Mesenchymal stem cell (in vitro differentiated cells and primary cell): ENCODE measurements at regions not wholly inside any gene's neighbourhood (a gene's known extent, or its start where the extent isn't known, plus 50 kb on each side); places are given as distances from the start of the nearest gene placed in this dataset.
A peak's percentile ranks its signal among the peaks of the same experiment; 100 is the strongest.

Source experiments
- DNase-seq: peaks from one replicate; pipeline ENCODE4 v3.0.0-alpha.2; 2013
- H2AFZ ChIP-seq: one replicate; pipeline ENCODE4 v1.6.1; 2013; ENCODE audit warnings: low read depth, mild to moderate bottlenecking, control low read depth, inconsistent platforms, low read length, moderate library complexity
- H2AK5ac ChIP-seq: 2 replicates; pipeline ENCODE4 v1.6.1; 2013; ENCODE audit warnings: low read length, moderate library complexity, mild to moderate bottlenecking, inconsistent platforms; ENCODE audit not compliant: severe bottlenecking
- H2BK120ac ChIP-seq: one replicate; pipeline ENCODE4 v1.6.1; 2013; ENCODE audit warnings: low read depth, mild to moderate bottlenecking, inconsistent platforms, low read length, moderate library complexity
- H2BK12ac ChIP-seq, 2 experiments: one replicate each; pipeline ENCODE4 v1.6.1; 2013; ENCODE audit warnings: inconsistent platforms in 2 of 2, low read length in 2 of 2, mild to moderate bottlenecking in 2 of 2, moderate library complexity in 2 of 2, control low read depth in 1 of 2
- H2BK15ac ChIP-seq: one replicate; pipeline ENCODE4 v1.6.1; 2013; ENCODE audit warnings: mild to moderate bottlenecking, low read depth, inconsistent platforms; ENCODE audit not compliant: poor library complexity, severe bottlenecking
- H2BK5ac ChIP-seq: 2 replicates; pipeline ENCODE4 v1.6.1; 2013; ENCODE audit warnings: low read depth, mild to moderate bottlenecking, low read length, control low read depth, inconsistent platforms; ENCODE audit not compliant: poor library complexity, severe bottlenecking
- H3K14ac ChIP-seq, 2 experiments: one replicate each; pipeline ENCODE4 v1.6.1; 2013; ENCODE audit warnings: inconsistent platforms in 2 of 2, low read length in 2 of 2, control low read depth in 1 of 2, mild to moderate bottlenecking in 1 of 2, moderate library complexity in 1 of 2
- H3K18ac ChIP-seq, 2 experiments: one replicate each; pipeline ENCODE4 v1.6.1; 2013; ENCODE audit warnings: inconsistent platforms in 2 of 2, low read length in 2 of 2, control low read depth in 1 of 2, low read depth in 1 of 2, mild to moderate bottlenecking in 1 of 2
- H3K23ac ChIP-seq, 2 experiments: one replicate each; pipeline ENCODE4 v1.6.1; 2013; ENCODE audit warnings: inconsistent platforms in 2 of 2, low read length in 2 of 2, mild to moderate bottlenecking in 2 of 2, moderate library complexity in 2 of 2, control low read depth in 1 of 2
- H3K27ac ChIP-seq: 2 replicates; pipeline ENCODE4 v1.5.1; 2013; ENCODE audit warnings: mild to moderate bottlenecking, moderate library complexity, low read length, control low read depth, inconsistent platforms; ENCODE audit not compliant: poor library complexity, severe bottlenecking
- H3K27me3 ChIP-seq, 2 experiments: 2 replicates each; pipeline versions ENCODE4 v1.6.1 to v1.7.0; 2013; ENCODE audit warnings: low read length in 2 of 2, mild to moderate bottlenecking in 2 of 2, moderate library complexity in 2 of 2, control low read depth in 1 of 2, inconsistent platforms in 1 of 2; ENCODE audit not compliant: control insufficient read depth in 1 of 2, insufficient read depth in 1 of 2
- H3K36me3 ChIP-seq, 2 experiments: 2 replicates each; pipeline versions ENCODE4 v1.6.1 to v1.7.0; 2013; ENCODE audit warnings: low read length in 2 of 2, control low read depth in 1 of 2, inconsistent platforms in 1 of 2, low read depth in 1 of 2, mild to moderate bottlenecking in 1 of 2; ENCODE audit not compliant: insufficient read depth in 2 of 2, control insufficient read depth in 1 of 2
- H3K4ac ChIP-seq, 2 experiments: one replicate each; pipeline ENCODE4 v1.6.1; 2013; ENCODE audit warnings: inconsistent platforms in 2 of 2, low read length in 2 of 2, mild to moderate bottlenecking in 2 of 2, moderate library complexity in 2 of 2, control low read depth in 1 of 2, low read depth in 1 of 2
- H3K4me1 ChIP-seq: 2 replicates; pipeline ENCODE4 v1.6.1; 2013; ENCODE audit warnings: low read depth, low read length, control low read depth; ENCODE audit not compliant: control insufficient read depth, insufficient read depth
- H3K4me2 ChIP-seq: 2 replicates; pipeline ENCODE4 v1.6.1; 2013; ENCODE audit warnings: low read length, mild to moderate bottlenecking, inconsistent platforms; ENCODE audit not compliant: poor library complexity, severe bottlenecking
- H3K4me3 ChIP-seq, 2 experiments: 2 replicates each; pipeline versions ENCODE4 v1.5.1 to v1.7.0; 2013; ENCODE audit warnings: low read length in 2 of 2, mild to moderate bottlenecking in 2 of 2, control low read depth in 1 of 2, low read depth in 1 of 2; ENCODE audit not compliant: insufficient read depth in 1 of 2
- H3K79me1 ChIP-seq: replicated peaks from 2 replicates; pipeline ENCODE4 v1.6.1; 2013; ENCODE audit warnings: mild to moderate bottlenecking, control low read depth, low read length, inconsistent platforms; ENCODE audit not compliant: poor library complexity, severe bottlenecking
- H3K9ac ChIP-seq: 2 replicates; pipeline ENCODE4 v1.7.0; 2013; ENCODE audit warnings: mild to moderate bottlenecking, low read length, moderate library complexity
- H3K9me3 ChIP-seq: 2 replicates; pipeline ENCODE4 v1.7.0; 2013; ENCODE audit warnings: mild to moderate bottlenecking, low read length; ENCODE audit not compliant: control insufficient read depth
- H4K8ac ChIP-seq: one replicate; pipeline ENCODE4 v1.6.1; 2013; ENCODE audit warnings: inconsistent platforms, mild to moderate bottlenecking, low read length, moderate library complexity
- H4K91ac ChIP-seq: one replicate; pipeline ENCODE4 v1.6.1; 2013; ENCODE audit warnings: mild to moderate bottlenecking, low read length, inconsistent platforms
- WGBS: methylation state at CpG from one replicate; pipeline ENCODE4 v1.1.7; 2013; ENCODE audit warnings: mixed read lengths; 5-methylcytosine and 5-hydroxymethylcytosine counted together

DNA sequence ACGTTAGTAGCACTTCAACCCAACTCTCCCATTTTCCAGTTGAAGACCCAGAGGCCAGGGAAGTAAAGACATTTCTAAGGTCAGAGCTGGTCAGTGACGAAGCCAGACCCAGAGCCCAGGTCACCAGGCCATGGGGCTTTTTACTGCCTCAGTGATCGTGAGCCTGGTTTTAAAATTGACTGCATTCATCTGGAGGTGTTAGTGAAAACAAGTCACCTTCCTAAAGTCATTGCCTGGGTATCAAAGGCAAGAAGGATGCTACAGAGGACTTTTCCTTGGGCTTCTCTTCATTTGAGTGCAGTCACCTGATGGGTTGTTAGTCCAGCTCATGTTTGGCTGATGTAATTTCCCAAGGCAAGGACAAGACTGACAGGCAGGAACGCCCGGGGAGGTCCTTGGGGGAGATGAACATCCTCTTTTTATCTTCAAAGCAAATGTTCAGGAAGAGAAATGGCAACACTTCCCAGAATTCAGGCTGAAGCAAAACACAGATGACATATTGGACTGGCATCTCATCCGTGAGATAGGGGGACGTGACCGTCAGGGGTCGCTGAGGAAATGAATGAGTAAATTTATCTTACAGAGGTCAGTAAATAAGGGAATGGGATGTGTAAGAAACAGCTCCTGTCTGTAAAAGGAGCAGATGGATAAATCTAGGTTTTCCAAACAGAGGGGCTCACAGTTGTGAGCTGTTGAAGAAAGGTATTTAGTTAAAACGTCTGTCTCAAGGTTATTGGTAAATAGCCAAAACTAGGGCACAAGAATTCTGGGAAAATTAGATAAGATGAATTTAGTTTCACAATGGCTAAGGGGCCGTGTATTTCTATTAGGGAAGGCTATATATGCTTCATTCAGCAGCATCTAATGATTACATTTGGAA is 201.2 kb downstream of the OPA1 start:
- H3K27ac ChIP-seq, result no peak overlapping the region
- H3K36me3 ChIP-seq, result no peaks in the 10 kb centered on the region
- no peak overlapping the region for H3K4ac ChIP-seq
- no peak overlapping the region for H2AFZ ChIP-seq
- H2AK5ac ChIP-seq, result no peak overlapping the region
- no peaks in the 10 kb centered on the region for H3K4me1 ChIP-seq
- no peak overlapping the region for H3K14ac ChIP-seq
- no peak overlapping the region for H3K4me2 ChIP-seq
- H2BK12ac ChIP-seq, result no peak overlapping the region
- no peak overlapping the region for H2BK120ac ChIP-seq
- 37% methylated on average over 9 of the region's 11 CpGs for WGBS
- no peak overlapping the region for H3K4me3 ChIP-seq
- H3K9me3 ChIP-seq, result no peaks in the 10 kb centered on the region
- no peaks in the 10 kb centered on the region for H3K79me1 ChIP-seq
- peaks cover 68 to 81% of the 10 kb centered on the region in 2 experiments for H3K27me3 ChIP-seq
- no peak overlapping the region for H4K8ac ChIP-seq
- no peak overlapping the region for H3K9ac ChIP-seq
- peak; percentile 42 for DNase-seq
- no peak overlapping the region for H3K18ac ChIP-seq
- H2BK15ac ChIP-seq, result no peak overlapping the region
- H2BK5ac ChIP-seq, result no peak overlapping the region
- H3K23ac ChIP-seq, result no peak overlapping the region
- no peak overlapping the region for H4K91ac ChIP-seq

DNA sequence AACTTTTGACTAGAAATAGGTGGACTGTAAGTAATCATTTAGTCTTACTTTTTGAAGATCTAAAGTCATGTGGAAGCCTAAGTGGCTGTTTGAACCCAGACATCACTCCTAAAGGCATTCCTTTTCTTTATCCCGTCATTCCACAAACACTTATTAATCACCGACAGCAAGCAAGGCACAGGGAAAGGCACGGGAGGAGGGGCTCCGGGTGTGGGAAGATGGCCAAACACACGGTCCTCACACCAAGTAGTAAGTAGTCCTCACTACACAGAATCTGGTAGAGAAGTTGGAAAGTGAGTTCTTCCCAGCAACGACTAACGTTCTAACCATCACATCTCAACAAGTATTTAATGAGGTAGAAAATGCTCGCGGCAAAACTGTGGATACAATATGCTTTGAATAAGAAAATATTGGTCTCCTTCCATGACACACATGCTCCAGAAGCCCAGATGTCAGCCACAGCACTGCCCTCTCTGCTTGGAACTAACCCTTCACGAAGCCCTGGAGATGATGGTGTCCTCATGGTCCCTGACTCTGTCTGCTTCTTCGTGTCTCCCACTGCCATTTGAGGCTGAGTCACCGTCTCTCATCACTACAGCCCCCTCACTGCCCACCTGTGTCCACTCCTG is 202.2 kb downstream of the OPA1 start:
- H4K91ac ChIP-seq, result peak overlapping the region; percentile 75
- H3K27ac ChIP-seq, result no peak overlapping the region
- H2BK120ac ChIP-seq, result no peak overlapping the region
- H2AK5ac ChIP-seq, result no peak overlapping the region
- no peak overlapping the region for H2BK12ac ChIP-seq
- WGBS, result 99% methylated on average over 7 of the region's 12 CpGs
- no peak overlapping the region for H3K4ac ChIP-seq
- H3K4me3 ChIP-seq, result no peak overlapping the region
- no peaks in the 10 kb centered on the region for H3K9me3 ChIP-seq
- no peaks in the 10 kb centered on the region for H3K79me1 ChIP-seq
- no peak overlapping the region for H2BK15ac ChIP-seq
- no peak overlapping the region for H2AFZ ChIP-seq
- no peak overlapping the region for H3K18ac ChIP-seq
- no peak for DNase-seq
- H3K23ac ChIP-seq, result no peak overlapping the region
- H3K27me3 ChIP-seq, result peaks cover 59 to 75% of the 10 kb centered on the region in 2 experiments
- no peak overlapping the region for H3K4me2 ChIP-seq
- H4K8ac ChIP-seq, result no peak overlapping the region
- H3K14ac ChIP-seq, result no peak overlapping the region
- H3K4me1 ChIP-seq, result no peaks in the 10 kb centered on the region
- H2BK5ac ChIP-seq, result no peak overlapping the region
- no peak overlapping the region for H3K9ac ChIP-seq
- no peaks in the 10 kb centered on the region for H3K36me3 ChIP-seq

DNA sequence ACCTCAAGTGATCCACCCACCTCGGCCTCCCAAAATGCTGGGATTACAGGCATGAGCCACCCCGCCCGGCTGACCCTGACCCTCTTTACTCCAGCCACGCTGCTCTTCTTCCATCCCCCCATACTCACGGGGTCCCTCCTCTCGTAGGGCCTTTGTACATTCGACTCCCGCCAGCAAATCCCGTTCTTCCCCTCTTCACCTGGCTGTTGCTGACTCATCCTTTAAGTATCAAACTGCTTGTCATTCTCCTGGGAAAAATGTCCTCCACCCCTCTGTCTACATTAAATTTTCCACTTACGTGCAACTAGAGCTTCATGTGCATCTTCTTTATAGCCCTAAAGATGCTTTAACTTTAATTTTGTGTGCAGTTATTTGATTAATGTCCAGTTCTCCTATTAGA is 203.1 kb downstream of the OPA1 start:
- no peak overlapping the region for H4K8ac ChIP-seq
- no peaks in the 10 kb centered on the region for H3K9me3 ChIP-seq
- H2AK5ac ChIP-seq, result no peak overlapping the region
- H3K4me1 ChIP-seq, result no peaks in the 10 kb centered on the region
- H3K4me2 ChIP-seq, result no peak overlapping the region
- H3K14ac ChIP-seq, result no peak overlapping the region
- H3K27me3 ChIP-seq, result peaks cover 54 to 72% of the 10 kb centered on the region in 2 experiments
- H3K9ac ChIP-seq, result no peak overlapping the region
- H4K91ac ChIP-seq, result no peak overlapping the region
- 90% methylated on average over 10 of the region's 10 CpGs for WGBS
- no peak overlapping the region for H3K23ac ChIP-seq
- H2BK15ac ChIP-seq, result no peak overlapping the region
- H3K79me1 ChIP-seq, result no peaks in the 10 kb centered on the region
- no peak overlapping the region for H2BK5ac ChIP-seq
- H3K4me3 ChIP-seq, result no peak overlapping the region
- H3K27ac ChIP-seq, result no peak overlapping the region
- H3K36me3 ChIP-seq, result no peaks in the 10 kb centered on the region
- no peak for DNase-seq
- no peak overlapping the region for H3K4ac ChIP-seq
- H2BK12ac ChIP-seq, result no peak overlapping the region
- no peak overlapping the region for H2AFZ ChIP-seq
- H3K18ac ChIP-seq, result no peak overlapping the region
- H2BK120ac ChIP-seq, result no peak overlapping the region

DNA sequence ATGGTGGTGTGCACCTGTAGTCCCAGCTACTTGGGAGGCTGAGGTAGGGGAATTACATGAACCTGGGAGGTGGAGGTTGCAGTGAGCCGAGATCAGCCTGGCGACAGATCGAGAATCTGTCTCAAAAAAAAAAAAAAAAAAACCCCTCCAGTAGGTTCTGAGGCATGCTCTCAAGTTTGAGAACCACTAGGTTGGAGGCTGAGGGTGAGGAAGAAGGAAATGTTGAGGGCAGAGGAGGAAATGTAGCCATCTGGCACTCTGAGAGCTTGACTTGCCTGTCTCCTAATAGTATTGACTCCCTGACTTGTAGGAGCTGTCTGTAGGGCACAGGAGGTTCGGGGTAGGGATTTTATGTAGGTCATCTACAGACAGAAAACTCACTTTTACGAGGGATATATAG is 204.6 kb downstream of the OPA1 start:
- Histone ChIP-seq H2BK120ac (no peak overlapping the region), H2AFZ (no peak overlapping the region), H3K4me2 (no peak overlapping the region), H4K8ac (no peak overlapping the region), H3K4me1 (no peaks in the 10 kb centered on the region), H4K91ac (no peak overlapping the region), H3K9ac (no peak overlapping the region), H2AK5ac (no peak overlapping the region), H3K23ac (no peak overlapping the region), H2BK12ac (no peak overlapping the region), H3K79me1 (no peaks in the 10 kb centered on the region), H3K18ac (no peak overlapping the region), H3K4ac (no peak overlapping the region), H3K9me3 (no peaks in the 10 kb centered on the region), H2BK15ac (no peak overlapping the region), H3K27me3 (peaks cover 42 to 61% of the 10 kb centered on the region in 2 experiments), H3K27ac (no peak overlapping the region), H2BK5ac (no peak overlapping the region), H3K14ac (no peak overlapping the region), H3K36me3 (no peaks in the 10 kb centered on the region), H3K4me3 (no peak overlapping the region)
- 100% methylated on average over 2 of the region's 5 CpGs for WGBS
- no peak for DNase-seq
